ENCODE measurements at regions not wholly inside any gene's neighbourhood (a gene's known extent, or its start where the extent isn't known, plus 50 kb on each side); places are given as distances from the start of the nearest gene placed in this dataset.

DNA sequence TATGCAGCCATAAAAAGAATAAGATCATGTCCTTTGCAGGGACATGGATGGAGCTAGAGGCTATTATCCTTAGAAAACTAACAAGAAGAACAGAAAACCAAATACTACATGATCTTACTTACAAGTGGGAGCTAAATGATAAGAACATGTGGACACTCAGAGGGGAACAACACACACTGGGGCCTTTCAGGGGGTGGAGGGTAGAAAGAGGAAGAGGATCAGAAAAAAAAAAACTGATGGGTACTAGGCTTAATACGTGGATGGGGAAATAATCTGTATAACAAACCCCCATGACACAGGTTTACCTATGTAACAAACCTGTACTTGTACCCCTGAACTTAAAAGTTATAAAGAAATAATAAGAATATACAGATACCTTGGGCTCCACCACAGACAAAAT is 514.2 kb downstream of the ARL4A start:
- Histone ChIP-seq H3K27me3 (ENCODE audit: control insufficient read depth, low read length) (no peaks in the 10 kb centered on the region), H4K20me1 (ENCODE audit: control insufficient read depth, insufficient read depth, low read depth, low read length) (no peaks in the 10 kb centered on the region), H3K27ac (ENCODE audit: low read depth, low read length) (no peak overlapping the region), H3F3A (ENCODE audit: control insufficient read depth, insufficient read depth) (no peaks in the 10 kb centered on the region), H3K4me2 (ENCODE audit: low read length) (no peak overlapping the region), H3K9me2 (replicated peaks; ENCODE audit: control insufficient read depth, low read length) (no peaks in the 10 kb centered on the region), H3K4me1 (ENCODE audit: control insufficient read depth, low read length) (no peaks in the 10 kb centered on the region), H3K4me3 (ENCODE audit: low read length) (no peak overlapping the region), H3K36me3 (ENCODE audit: control insufficient read depth, low read length) (no peaks in the 10 kb centered on the region), H3K79me2 (ENCODE audit: control insufficient read depth, low read length) (no peaks in the 10 kb centered on the region), H3K9me3 (ENCODE audit: control insufficient read depth, insufficient read depth, low read length) (no peaks in the 10 kb centered on the region)
- no peak for TF ChIP-seq EZH2phosphoT487 (IDR thresholded peaks at IDR 0.05; ENCODE audit: borderline replicate concordance, low read length)
- TF ChIP-seq CTCF (IDR thresholded peaks at IDR 0.05; ENCODE audit: low read depth, low read length, poor library complexity, severe bottlenecking): no peak

DNA sequence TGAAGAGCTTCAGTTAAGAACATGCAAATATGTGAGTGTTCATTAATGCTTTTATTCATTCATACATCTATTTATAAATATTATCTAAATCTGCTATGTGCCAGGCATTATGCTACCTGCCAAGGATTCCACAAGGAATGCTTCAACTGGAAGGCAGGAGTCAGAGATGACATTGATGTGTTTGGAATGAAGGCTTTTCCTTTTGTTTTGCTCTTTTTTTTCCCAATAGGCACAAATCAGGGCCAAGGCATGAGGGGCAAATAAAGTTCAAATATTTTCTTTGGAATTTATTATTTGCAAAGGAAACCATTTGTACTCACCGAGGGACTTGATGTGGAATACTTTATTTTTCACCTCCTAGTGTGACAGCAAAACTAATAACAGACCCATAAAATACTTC is 530.3 kb downstream of the ARL4A start:
- Histone ChIP-seq H3K27ac (ENCODE audit: low read depth, low read length) (no peak overlapping the region), H3F3A (ENCODE audit: control insufficient read depth, insufficient read depth) (no peaks in the 10 kb centered on the region), H3K36me3 (ENCODE audit: control insufficient read depth, low read length) (no peaks in the 10 kb centered on the region), H3K27me3 (ENCODE audit: control insufficient read depth, low read length) (no peaks in the 10 kb centered on the region), H3K4me2 (ENCODE audit: low read length) (no peak overlapping the region), H3K9me2 (replicated peaks; ENCODE audit: control insufficient read depth, low read length) (no peaks in the 10 kb centered on the region), H4K20me1 (ENCODE audit: control insufficient read depth, insufficient read depth, low read depth, low read length) (no peaks in the 10 kb centered on the region), H3K9me3 (ENCODE audit: control insufficient read depth, insufficient read depth, low read length) (0 out of 2 replicates have a peak, but pooled peaks cover 3% of the 10 kb centered on the region), H3K79me2 (ENCODE audit: control insufficient read depth, low read length) (no peaks in the 10 kb centered on the region), H3K4me1 (ENCODE audit: control insufficient read depth, low read length) (no peaks in the 10 kb centered on the region), H3K4me3 (ENCODE audit: low read length) (no peak overlapping the region)
- no peak for TF ChIP-seq EZH2phosphoT487 (IDR thresholded peaks at IDR 0.05; ENCODE audit: borderline replicate concordance, low read length)
- no peak for TF ChIP-seq CTCF (IDR thresholded peaks at IDR 0.05; ENCODE audit: low read depth, low read length, poor library complexity, severe bottlenecking)

- TF ChIP-seq CTCF (IDR thresholded peaks at IDR 0.05; ENCODE audit: low read depth, low read length, poor library complexity, severe bottlenecking) (no peak), EZH2phosphoT487 (IDR thresholded peaks at IDR 0.05; ENCODE audit: borderline replicate concordance, low read length) (no peak)
- no peaks in the 10 kb centered on the region for H3K27me3 ChIP-seq (ENCODE audit: control insufficient read depth, low read length)
- no peaks in the 10 kb centered on the region for H3K9me2 ChIP-seq (replicated peaks; ENCODE audit: control insufficient read depth, low read length)
- H3K36me3 ChIP-seq (ENCODE audit: control insufficient read depth, low read length): no peaks in the 10 kb centered on the region
- H3K9me3 ChIP-seq (ENCODE audit: control insufficient read depth, insufficient read depth, low read length): 0 out of 2 replicates have a peak, but pooled peaks cover 3% of the 10 kb centered on the region
- H3K4me3 ChIP-seq (ENCODE audit: low read length): no peak overlapping the region
- H3K27ac ChIP-seq (ENCODE audit: low read depth, low read length): no peak overlapping the region
- H4K20me1 ChIP-seq (ENCODE audit: control insufficient read depth, insufficient read depth, low read depth, low read length): no peaks in the 10 kb centered on the region
- no peaks in the 10 kb centered on the region for H3F3A ChIP-seq (ENCODE audit: control insufficient read depth, insufficient read depth)
- H3K79me2 ChIP-seq (ENCODE audit: control insufficient read depth, low read length): no peaks in the 10 kb centered on the region
- H3K4me1 ChIP-seq (ENCODE audit: control insufficient read depth, low read length): no peaks in the 10 kb centered on the region
- H3K4me2 ChIP-seq (ENCODE audit: low read length): no peak overlapping the region
Observed at GRCh38 chr7:13225068-13225467, 537.6 kb downstream of the ARL4A start.

DNA sequence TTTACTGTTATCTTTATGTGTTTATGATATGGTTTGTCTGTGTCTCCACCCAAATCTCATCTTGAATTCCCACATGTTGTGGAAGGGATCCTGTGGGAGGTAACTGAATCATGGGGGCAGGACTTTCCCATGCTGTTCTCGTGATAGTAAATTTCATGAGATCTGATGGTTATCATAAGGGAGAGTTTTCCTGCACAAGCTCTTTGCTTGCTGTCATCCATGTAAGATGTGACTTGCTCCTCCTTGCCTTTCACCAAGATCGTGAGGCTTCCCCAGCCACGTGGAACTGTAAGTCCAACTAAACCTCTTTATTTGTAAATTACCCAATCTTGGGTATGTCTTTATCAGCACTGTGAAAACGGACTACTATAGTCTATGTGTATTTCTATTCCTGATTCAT is 539.0 kb downstream of the ARL4A start:
- 0 out of 2 replicates have a peak, but pooled peaks cover 3% of the 10 kb centered on the region for H3K9me3 ChIP-seq (ENCODE audit: control insufficient read depth, insufficient read depth, low read length)
- H3K36me3 ChIP-seq (ENCODE audit: control insufficient read depth, low read length): no peaks in the 10 kb centered on the region
- H3K9me2 ChIP-seq (replicated peaks; ENCODE audit: control insufficient read depth, low read length): no peaks in the 10 kb centered on the region
- H3K4me2 ChIP-seq (ENCODE audit: low read length): no peak overlapping the region
- no peaks in the 10 kb centered on the region for H3K27me3 ChIP-seq (ENCODE audit: control insufficient read depth, low read length)
- no peak overlapping the region for H3K4me3 ChIP-seq (ENCODE audit: low read length)
- no peaks in the 10 kb centered on the region for H4K20me1 ChIP-seq (ENCODE audit: control insufficient read depth, insufficient read depth, low read depth, low read length)
- no peak overlapping the region for H3K27ac ChIP-seq (ENCODE audit: low read depth, low read length)
- no peaks in the 10 kb centered on the region for H3K79me2 ChIP-seq (ENCODE audit: control insufficient read depth, low read length)
- no peak for TF ChIP-seq CTCF (IDR thresholded peaks at IDR 0.05; ENCODE audit: low read depth, low read length, poor library complexity, severe bottlenecking)
- TF ChIP-seq EZH2phosphoT487 (IDR thresholded peaks at IDR 0.05; ENCODE audit: borderline replicate concordance, low read length): no peak
- no peaks in the 10 kb centered on the region for H3K4me1 ChIP-seq (ENCODE audit: control insufficient read depth, low read length)
- no peaks in the 10 kb centered on the region for H3F3A ChIP-seq (ENCODE audit: control insufficient read depth, insufficient read depth)

All from DOHH2 (cell line).